Breast epithelium (tissue), 3 donors: ENCODE measurements at regions not wholly inside any gene's neighbourhood (a gene's known extent, or its start where the extent isn't known, plus 50 kb on each side); places are given as distances from the start of the nearest gene placed in this dataset.

Experiments used
- POLR2A ChIP-seq: fragments of 450-650 bp; IDR thresholded peaks from one replicate; pipeline ENCODE4 v1.6.1; 2016; ENCODE audit warnings: antibody characterized with exemption, mild to moderate bottlenecking, moderate library complexity
- POLR2AphosphoS5 ChIP-seq, 3 donors: sonication (generic); formaldehyde crosslinking; IDR thresholded peaks; one replicate each; pipeline ENCODE4 v1.6.1; 2017; ENCODE audit warnings: antibody characterized with exemption in 3 of 3
- TF ChIP-seq, protein P1 (sequence below), 3 donors: fragments of 450-650 bp; IDR thresholded peaks; one replicate each; pipeline ENCODE4 v1.5.1; 2016 to 2017; ENCODE audit warnings: antibody characterized with exemption in 3 of 3, mild to moderate bottlenecking in 3 of 3, moderate library complexity in 3 of 3

DNA sequence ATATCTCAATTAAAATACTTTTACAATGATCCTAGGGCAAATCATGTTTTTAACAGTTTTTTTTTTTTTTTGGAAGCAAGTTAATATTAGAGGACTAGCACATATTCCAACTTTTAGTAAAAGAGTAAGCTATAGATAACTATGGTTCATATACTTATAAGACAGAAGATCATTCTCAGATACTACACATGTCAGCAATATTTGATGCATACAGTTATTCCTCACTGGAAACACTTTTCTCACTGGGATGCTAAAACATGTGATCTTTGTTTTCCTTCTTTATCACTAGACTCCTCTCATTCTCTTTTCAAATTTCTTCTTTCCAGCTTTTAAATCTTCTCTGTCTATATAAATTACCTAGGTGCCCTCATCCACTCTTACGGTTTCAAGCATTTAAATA is 1020.4 kb upstream of the FBXO33 start:
- TF ChIP-seq, protein P1, sequence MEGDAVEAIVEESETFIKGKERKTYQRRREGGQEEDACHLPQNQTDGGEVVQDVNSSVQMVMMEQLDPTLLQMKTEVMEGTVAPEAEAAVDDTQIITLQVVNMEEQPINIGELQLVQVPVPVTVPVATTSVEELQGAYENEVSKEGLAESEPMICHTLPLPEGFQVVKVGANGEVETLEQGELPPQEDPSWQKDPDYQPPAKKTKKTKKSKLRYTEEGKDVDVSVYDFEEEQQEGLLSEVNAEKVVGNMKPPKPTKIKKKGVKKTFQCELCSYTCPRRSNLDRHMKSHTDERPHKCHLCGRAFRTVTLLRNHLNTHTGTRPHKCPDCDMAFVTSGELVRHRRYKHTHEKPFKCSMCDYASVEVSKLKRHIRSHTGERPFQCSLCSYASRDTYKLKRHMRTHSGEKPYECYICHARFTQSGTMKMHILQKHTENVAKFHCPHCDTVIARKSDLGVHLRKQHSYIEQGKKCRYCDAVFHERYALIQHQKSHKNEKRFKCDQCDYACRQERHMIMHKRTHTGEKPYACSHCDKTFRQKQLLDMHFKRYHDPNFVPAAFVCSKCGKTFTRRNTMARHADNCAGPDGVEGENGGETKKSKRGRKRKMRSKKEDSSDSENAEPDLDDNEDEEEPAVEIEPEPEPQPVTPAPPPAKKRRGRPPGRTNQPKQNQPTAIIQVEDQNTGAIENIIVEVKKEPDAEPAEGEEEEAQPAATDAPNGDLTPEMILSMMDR (IDR thresholded peaks at IDR 0.05): no peak
- TF ChIP-seq POLR2A (no peak), POLR2AphosphoS5 (IDR thresholded peaks at IDR 0.05) (no peak)
